ENCODE measurements at regions not wholly inside any gene's neighbourhood (a gene's known extent, or its start where the extent isn't known, plus 50 kb on each side); places are given as distances from the start of the nearest gene placed in this dataset.

- no peak overlapping the region for H3K27ac ChIP-seq
- H3K4me3 ChIP-seq, result no peak overlapping the region
- no peaks in the 10 kb centered on the region for H3K9me3 ChIP-seq
- TF ChIP-seq CTCF (IDR thresholded peaks at IDR 0.05), result no peak
- no peaks in the 10 kb centered on the region for H3K4me1 ChIP-seq
- DNase-seq (ENCODE audit: low spot score), result no peak
- no peaks in the 10 kb centered on the region for H3K36me3 ChIP-seq
- no peaks in the 10 kb centered on the region for H3K27me3 ChIP-seq
Measured at GRCh38 chr9:134224567-134225093, 60.3 kb upstream of the RNU6ATAC start.

- TF ChIP-seq CTCF (IDR thresholded peaks at IDR 0.05), result no peak
- Histone ChIP-seq H3K9me3 (no peaks in the 10 kb centered on the region), H3K4me1 (peaks cover 0 to under 1% of the 10 kb centered on the region in 2 donors), H3K4me3 (no peak overlapping the region), H3K27me3 (no peaks in the 10 kb centered on the region), H3K36me3 (no peaks in the 10 kb centered on the region), H3K27ac (no peak overlapping the region)
- no peak for DNase-seq (ENCODE audit: low spot score)
Measured at GRCh38 chr9:134225186-134225585, 60.8 kb upstream of the RNU6ATAC start.

DNA sequence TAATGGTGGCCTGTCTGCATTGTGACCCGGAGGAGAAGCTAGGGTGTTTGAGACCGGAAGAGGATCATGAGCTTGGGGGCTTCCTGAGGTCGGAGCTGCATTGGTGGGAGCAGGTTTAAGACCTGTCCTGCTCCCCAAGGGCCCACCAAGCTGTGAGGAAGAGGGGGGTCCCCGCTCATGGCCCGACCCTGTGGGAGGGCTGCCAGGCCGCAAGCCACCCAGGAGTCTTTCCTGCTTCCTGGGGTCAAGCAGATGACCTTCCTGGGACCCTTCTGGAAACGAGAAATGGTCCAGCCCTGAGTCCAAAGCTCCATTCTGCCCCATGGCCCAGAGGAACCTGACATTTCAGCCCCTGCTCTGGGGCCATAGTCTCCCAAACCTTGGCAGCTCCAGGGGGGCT, 61.5 kb upstream of the RNU6ATAC start:
- no peak for DNase-seq (ENCODE audit: low spot score)
- Histone ChIP-seq H3K27ac (no peak overlapping the region), H3K4me1 (peaks cover 0 to 7% of the 10 kb centered on the region in 2 donors), H3K36me3 (no peaks in the 10 kb centered on the region), H3K4me3 (no peak overlapping the region), H3K27me3 (no peaks in the 10 kb centered on the region), H3K9me3 (no peaks in the 10 kb centered on the region)
- no peak for TF ChIP-seq CTCF (IDR thresholded peaks at IDR 0.05)

DNA sequence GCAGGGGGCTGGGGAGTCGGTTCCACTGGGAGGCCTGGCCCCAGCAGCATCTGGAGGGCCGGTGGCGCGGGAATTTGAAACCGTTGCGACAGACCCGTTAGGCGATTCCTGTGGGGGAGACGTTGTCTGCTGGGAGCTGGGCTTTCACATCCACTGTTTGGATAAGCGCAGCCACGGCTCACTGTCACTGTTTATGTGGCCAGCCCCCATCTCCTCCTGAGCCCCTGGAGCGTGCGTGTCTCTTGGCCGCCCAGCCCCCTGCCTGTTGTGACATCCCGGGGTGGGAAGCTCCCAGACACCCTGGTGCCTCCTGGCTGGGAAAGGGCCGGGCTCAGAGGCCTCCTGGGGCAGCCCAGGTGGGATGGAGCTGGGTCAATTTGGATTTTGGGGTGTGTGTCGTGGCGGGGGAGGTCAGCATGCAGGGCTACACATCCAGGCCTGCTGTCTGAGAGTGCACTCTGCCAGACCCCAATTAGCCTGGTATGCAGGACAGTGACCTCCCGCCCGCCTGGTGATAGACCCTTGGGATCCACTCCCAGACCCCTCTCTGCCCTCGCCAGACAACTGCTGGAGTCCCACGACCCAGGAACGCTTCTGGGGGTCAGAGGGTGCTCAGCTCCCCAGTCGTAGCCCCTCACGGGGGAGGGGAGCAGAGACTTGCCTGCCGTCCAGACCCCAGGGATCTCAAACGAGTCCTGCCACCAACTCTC, 62.0 kb upstream of the RNU6ATAC start:
- Histone ChIP-seq H3K27me3 (no peaks in the 10 kb centered on the region), H3K4me1 (peaks cover 0 to 13% of the 10 kb centered on the region in 2 donors), H3K4me3 (no peak overlapping the region), H3K27ac (no peak overlapping the region), H3K36me3 (no peaks in the 10 kb centered on the region), H3K9me3 (no peaks in the 10 kb centered on the region)
- no peak for DNase-seq (ENCODE audit: low spot score)
- no peak for TF ChIP-seq CTCF (IDR thresholded peaks at IDR 0.05)

DNA sequence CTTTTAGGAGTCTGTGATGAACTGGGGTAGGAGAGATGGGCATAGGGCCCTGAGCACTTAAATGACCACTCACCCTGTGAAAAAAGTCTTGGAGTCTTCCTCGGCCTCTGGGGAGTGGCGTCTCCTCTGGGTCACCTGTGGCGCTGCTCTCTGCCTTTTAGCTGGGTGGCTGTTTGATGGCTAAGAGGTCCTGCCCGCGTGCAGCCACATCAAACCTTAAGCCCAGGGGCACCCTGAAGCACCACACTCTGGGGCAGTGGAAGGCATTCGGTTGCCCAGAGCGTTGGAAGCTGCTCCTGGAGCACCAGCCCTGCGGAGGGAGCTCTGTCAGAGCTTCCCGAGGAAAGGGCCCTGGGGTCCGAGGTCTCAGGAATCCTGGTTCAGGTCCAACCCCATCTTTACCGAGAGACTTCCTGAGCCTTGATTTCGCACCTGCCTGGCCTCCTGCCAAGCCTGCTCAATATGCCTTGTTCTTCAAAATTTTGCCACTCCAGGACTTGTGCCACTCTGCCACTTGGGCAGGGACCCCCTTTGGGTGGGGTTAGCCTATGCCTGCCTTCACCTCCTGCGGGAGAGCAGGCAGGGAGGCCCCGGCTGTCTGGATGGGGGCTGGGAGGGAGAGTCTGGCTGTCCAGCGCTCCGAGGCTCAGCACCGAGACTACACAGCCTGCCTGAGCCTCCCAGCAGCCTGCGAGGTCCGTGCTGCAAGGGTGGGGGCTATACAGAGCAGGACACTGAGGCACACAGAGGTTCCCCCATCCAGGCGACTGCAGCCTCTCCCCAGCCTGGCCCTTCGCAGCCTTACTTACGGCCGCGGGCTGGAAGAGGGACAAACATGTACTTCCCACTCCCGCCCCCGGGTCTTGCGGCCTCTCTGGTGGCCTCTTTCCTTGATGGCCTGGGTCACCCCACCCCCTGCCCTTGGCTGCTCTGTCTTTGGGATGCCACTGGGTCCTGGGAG, 63.4 kb upstream of the RNU6ATAC start:
- Histone ChIP-seq H3K27me3 (no peaks in the 10 kb centered on the region), H3K27ac (no peak overlapping the region), H3K9me3 (no peaks in the 10 kb centered on the region), H3K36me3 (no peaks in the 10 kb centered on the region), H3K4me3 (no peak overlapping the region), H3K4me1 (peaks cover 0 to 19% of the 10 kb centered on the region in 2 donors)
- DNase-seq (ENCODE audit: low spot score), result no peak
- no peak for TF ChIP-seq CTCF (IDR thresholded peaks at IDR 0.05)

Data from right atrium auricular region (tissue), 2 donors.